Right lobe of liver (tissue), 6 donors: ENCODE measurements at regions not wholly inside any gene's neighbourhood (a gene's known extent, or its start where the extent isn't known, plus 50 kb on each side); places are given as distances from the start of the nearest gene placed in this dataset.

Experiments used
- ATAC-seq, 4 donors: fragments of 200-7000 bp; cut with Tn5 transposase; one replicate each; pipeline ENCODE4 v1.9.1; 2020; ENCODE audit warnings: mild to moderate bottlenecking in 4 of 4, moderate library complexity in 4 of 4
- DNase-seq, 3 donors: peaks; one replicate each; pipeline ENCODE4 v3.0.0-alpha.2; 2020
- H3K27ac ChIP-seq, 3 donors: fragments of 200-600 bp; one replicate each; pipeline ENCODE4 v1.8.0; 2022
- H3K27me3 ChIP-seq, 2 donors: fragments of 200-600 bp; one replicate each; pipeline ENCODE4 v1.8.0; 2022
- H3K36me3 ChIP-seq, 4 donors: fragments of 200-600 bp; sonication (generic) in 1 of 4; one replicate each; pipeline versions ENCODE4 v1.5.1 to v1.8.0; 2017 to 2022; ENCODE audit warnings: control low read depth in 1 of 4
- H3K4me1 ChIP-seq, 4 donors: fragments of 200-600 bp; sonication (generic) in 1 of 4; one replicate each; pipeline versions ENCODE4 v1.5.1 to v1.8.0; 2017 to 2022; ENCODE audit warnings: control low read depth in 1 of 4
- H3K4me3 ChIP-seq, 3 donors: fragments of 200-600 bp; one replicate each; pipeline ENCODE4 v1.8.0; 2022
- H3K9me3 ChIP-seq, 4 donors: fragments of 200-600 bp; sonication (generic) in 1 of 4; one replicate each; pipeline versions ENCODE4 v1.5.1 to v1.8.0; 2017 to 2022; ENCODE audit warnings: control low read depth in 1 of 4
- POLR2A ChIP-seq: fragments of 450-650 bp; IDR thresholded peaks from one replicate; pipeline ENCODE4 v1.6.1; 2017; ENCODE audit warnings: antibody characterized with exemption, mild to moderate bottlenecking
- WGBS: methylation state at CpG from one replicate; pipeline ENCODE4 v1.1.6; 2018; ENCODE audit warnings: low coverage, low lambda C conversion rate; ENCODE audit not compliant: insufficient coverage; ENCODE audit errors: missing lambda C conversion rate; 5-methylcytosine and 5-hydroxymethylcytosine counted together
- intact Hi-C, 2 donors: fragments of 100-400 bp; cut with DNase I; formaldehyde crosslinking; loops; one replicate each; pipeline versions ENCODE4 v1.11.2 to v1.14.1; 2022
- TF ChIP-seq, protein P1 (sequence below), 4 donors: fragments of 200-600 bp in 3 of 4; fragments of 450-650 bp in 1 of 4; IDR thresholded peaks; one replicate each; pipeline versions ENCODE4 v1.5.1 to v1.8.0; 2016 to 2022; ENCODE audit warnings: antibody characterized with exemption in 4 of 4, mild to moderate bottlenecking in 2 of 4
- donor health status: DM: no; HTN: yes; CAD: no.
- donor health status: DM: no; HTN: no; CAD: no.
- donor health status: DM: no; HTN: no; CAD: no.
- donor health status: DM: no; HTN: yes; CAD: no.
- donor health status: DM: no; HTN: yes; CAD: no.

GRCh38 chr1:72946903-72947499 is 664.7 kb upstream of the NEGR1 start:
- H3K36me3 ChIP-seq = no peaks in the 10 kb centered on the region
- no peaks in the 10 kb centered on the region for H3K9me3 ChIP-seq
- intact Hi-C loops = no loop called here
- H3K4me3 ChIP-seq = no peak overlapping the region
- TF ChIP-seq, protein P1, sequence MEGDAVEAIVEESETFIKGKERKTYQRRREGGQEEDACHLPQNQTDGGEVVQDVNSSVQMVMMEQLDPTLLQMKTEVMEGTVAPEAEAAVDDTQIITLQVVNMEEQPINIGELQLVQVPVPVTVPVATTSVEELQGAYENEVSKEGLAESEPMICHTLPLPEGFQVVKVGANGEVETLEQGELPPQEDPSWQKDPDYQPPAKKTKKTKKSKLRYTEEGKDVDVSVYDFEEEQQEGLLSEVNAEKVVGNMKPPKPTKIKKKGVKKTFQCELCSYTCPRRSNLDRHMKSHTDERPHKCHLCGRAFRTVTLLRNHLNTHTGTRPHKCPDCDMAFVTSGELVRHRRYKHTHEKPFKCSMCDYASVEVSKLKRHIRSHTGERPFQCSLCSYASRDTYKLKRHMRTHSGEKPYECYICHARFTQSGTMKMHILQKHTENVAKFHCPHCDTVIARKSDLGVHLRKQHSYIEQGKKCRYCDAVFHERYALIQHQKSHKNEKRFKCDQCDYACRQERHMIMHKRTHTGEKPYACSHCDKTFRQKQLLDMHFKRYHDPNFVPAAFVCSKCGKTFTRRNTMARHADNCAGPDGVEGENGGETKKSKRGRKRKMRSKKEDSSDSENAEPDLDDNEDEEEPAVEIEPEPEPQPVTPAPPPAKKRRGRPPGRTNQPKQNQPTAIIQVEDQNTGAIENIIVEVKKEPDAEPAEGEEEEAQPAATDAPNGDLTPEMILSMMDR (IDR thresholded peaks at IDR 0.05) = no peak
- no peak for TF ChIP-seq POLR2A
- DNase-seq (no peak), ATAC-seq (no peak)
- H3K4me1 ChIP-seq = no peaks in the 10 kb centered on the region
- 8% methylated on average over 3 of the region's 3 CpGs for WGBS
- no peak overlapping the region for H3K27ac ChIP-seq
- H3K27me3 ChIP-seq = no peaks in the 10 kb centered on the region

DNA sequence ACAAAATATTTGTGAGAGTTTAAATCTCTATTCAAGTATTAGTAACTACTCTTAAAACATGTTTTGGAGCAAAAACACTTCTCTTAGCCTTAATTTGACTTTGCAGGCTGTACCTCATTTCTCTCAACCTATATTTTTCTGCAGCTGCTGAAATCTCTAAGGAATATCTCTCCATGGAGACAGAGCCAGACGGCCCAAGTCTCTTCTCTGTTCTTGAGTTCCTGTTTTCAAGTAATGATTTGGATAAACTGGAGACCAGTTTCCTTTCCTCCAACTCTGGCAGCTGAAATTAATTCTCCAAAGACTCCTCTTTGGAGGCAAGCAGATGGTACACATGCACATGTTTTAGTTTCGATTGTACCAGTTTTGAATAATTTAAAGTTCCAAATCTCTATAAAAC is 659.7 kb upstream of the NEGR1 start:
- TF ChIP-seq, protein P1 (IDR thresholded peaks at IDR 0.05) = no peak
- TF ChIP-seq POLR2A = no peak
- intact Hi-C loops = no loop called here
- no peaks in the 10 kb centered on the region for H3K36me3 ChIP-seq
- DNase-seq (no peak), ATAC-seq (no peak)
- no peaks in the 10 kb centered on the region for H3K4me1 ChIP-seq
- no peak overlapping the region for H3K27ac ChIP-seq
- H3K4me3 ChIP-seq = no peak overlapping the region
- WGBS = 19% methylated on average over 2 of the region's 2 CpGs
- no peaks in the 10 kb centered on the region for H3K9me3 ChIP-seq
- no peaks in the 10 kb centered on the region for H3K27me3 ChIP-seq

- Histone ChIP-seq H3K27me3 (no peaks in the 10 kb centered on the region), H3K4me1 (no peaks in the 10 kb centered on the region), H3K9me3 (no peaks in the 10 kb centered on the region), H3K27ac (no peak overlapping the region), H3K36me3 (no peaks in the 10 kb centered on the region), H3K4me3 (no peak overlapping the region)
- intact Hi-C loops = no loop called here
- 40% methylated on average over 1 of the region's 1 CpG for WGBS
- no peak for DNase-seq
- TF ChIP-seq, protein P1 (IDR thresholded peaks at IDR 0.05) = no peak
- TF ChIP-seq POLR2A = no peak
- no peak for ATAC-seq
Measured at GRCh38 chr1:72938408-72938807, 656.1 kb upstream of the NEGR1 start.

GRCh38 chr1:72937905-72938304 is 655.6 kb upstream of the NEGR1 start:
- intact Hi-C loops = no loop called here
- no peak overlapping the region for H3K4me3 ChIP-seq
- no peaks in the 10 kb centered on the region for H3K9me3 ChIP-seq
- no peak for ATAC-seq
- no peak overlapping the region for H3K27ac ChIP-seq
- no peaks in the 10 kb centered on the region for H3K36me3 ChIP-seq
- TF ChIP-seq, protein P1 (IDR thresholded peaks at IDR 0.05) = no peak
- TF ChIP-seq POLR2A = no peak
- no peaks in the 10 kb centered on the region for H3K4me1 ChIP-seq
- no peaks in the 10 kb centered on the region for H3K27me3 ChIP-seq
- no peak for DNase-seq
- WGBS = 11% methylated on average over 1 of the region's 1 CpG

DNA sequence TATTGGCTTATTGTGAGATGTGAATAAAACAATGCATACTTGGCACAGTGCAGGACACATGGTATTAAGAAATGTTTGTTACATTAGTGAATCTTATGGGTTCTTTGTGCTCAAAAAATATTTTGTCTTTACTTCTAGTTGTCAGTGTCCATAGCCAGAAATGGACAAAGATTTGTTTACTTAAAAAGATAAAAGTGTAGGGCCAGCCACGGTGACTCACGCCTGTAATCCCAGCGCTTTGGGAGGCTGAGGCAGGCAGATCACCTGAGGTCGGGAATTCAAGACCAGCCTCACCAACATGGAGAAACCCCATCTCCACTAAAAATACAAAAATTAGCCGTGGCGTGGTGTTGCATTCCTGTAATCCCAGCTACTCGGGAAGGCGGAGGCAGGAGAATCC is 654.6 kb upstream of the NEGR1 start:
- intact Hi-C loops = no loop called here
- 49% methylated on average over 8 of the region's 8 CpGs for WGBS

More for the DNA sequence above, 654.6 kb upstream of the NEGR1 start:
- ATAC-seq (no peak), DNase-seq (no peak)
- TF ChIP-seq, protein P1 (IDR thresholded peaks at IDR 0.05) = no peak
- no peak for TF ChIP-seq POLR2A
- Histone ChIP-seq H3K9me3 (no peaks in the 10 kb centered on the region), H3K4me3 (no peak overlapping the region), H3K27ac (no peak overlapping the region), H3K27me3 (no peaks in the 10 kb centered on the region), H3K4me1 (no peaks in the 10 kb centered on the region), H3K36me3 (no peaks in the 10 kb centered on the region)
